ENCODE measurements at regions not wholly inside any gene's neighbourhood (a gene's known extent, or its start where the extent isn't known, plus 50 kb on each side); places are given as distances from the start of the nearest gene placed in this dataset.

DNA sequence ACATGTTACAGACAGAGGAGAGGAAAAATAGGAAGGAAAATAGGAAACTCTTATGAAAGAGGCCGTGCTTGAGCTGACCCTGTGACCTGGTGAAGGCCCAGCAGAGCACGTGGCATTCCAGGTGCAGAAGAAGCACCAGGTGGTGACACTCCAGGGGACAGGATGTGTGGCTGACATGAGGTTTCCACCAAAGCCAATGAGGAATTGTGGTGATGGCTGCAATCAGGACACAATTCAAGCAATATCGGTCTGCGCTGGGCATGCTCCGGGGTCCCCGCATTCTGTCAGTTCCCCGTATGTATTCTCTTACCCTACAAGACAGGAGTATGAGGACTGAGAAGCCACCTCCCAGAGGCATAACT is 504.2 kb downstream of the EIPR1 start:
- no peaks in the 10 kb centered on the region; the same call in none of the 2 replicates for H3K27me3 Mint-ChIP-seq (ENCODE audit: insufficient read depth)
- TF ChIP-seq, protein P1, sequence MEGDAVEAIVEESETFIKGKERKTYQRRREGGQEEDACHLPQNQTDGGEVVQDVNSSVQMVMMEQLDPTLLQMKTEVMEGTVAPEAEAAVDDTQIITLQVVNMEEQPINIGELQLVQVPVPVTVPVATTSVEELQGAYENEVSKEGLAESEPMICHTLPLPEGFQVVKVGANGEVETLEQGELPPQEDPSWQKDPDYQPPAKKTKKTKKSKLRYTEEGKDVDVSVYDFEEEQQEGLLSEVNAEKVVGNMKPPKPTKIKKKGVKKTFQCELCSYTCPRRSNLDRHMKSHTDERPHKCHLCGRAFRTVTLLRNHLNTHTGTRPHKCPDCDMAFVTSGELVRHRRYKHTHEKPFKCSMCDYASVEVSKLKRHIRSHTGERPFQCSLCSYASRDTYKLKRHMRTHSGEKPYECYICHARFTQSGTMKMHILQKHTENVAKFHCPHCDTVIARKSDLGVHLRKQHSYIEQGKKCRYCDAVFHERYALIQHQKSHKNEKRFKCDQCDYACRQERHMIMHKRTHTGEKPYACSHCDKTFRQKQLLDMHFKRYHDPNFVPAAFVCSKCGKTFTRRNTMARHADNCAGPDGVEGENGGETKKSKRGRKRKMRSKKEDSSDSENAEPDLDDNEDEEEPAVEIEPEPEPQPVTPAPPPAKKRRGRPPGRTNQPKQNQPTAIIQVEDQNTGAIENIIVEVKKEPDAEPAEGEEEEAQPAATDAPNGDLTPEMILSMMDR (IDR thresholded peaks at IDR 0.05), result no peak
- peaks cover 54% of the 10 kb centered on the region for H3K9me3 Mint-ChIP-seq
- DNase-seq, result no peak
- H3K36me3 Mint-ChIP-seq (ENCODE audit: low read depth), result peaks cover 6% of the 10 kb centered on the region; the same call in 1 of the 2 replicates
- H3K4me1 Mint-ChIP-seq (ENCODE audit: low read depth), result no peaks in the 10 kb centered on the region
- H3K27ac Mint-ChIP-seq, result no peak overlapping the region
- H3K4me3 Mint-ChIP-seq, result no peak overlapping the region

- Mint-ChIP-seq H3K4me3 (no peak overlapping the region), H3K36me3 (ENCODE audit: low read depth) (peaks cover 6% of the 10 kb centered on the region; the same call in 1 of the 2 replicates), H3K27ac (no peak overlapping the region), H3K9me3 (peaks cover 49% of the 10 kb centered on the region), H3K27me3 (ENCODE audit: insufficient read depth) (no peaks in the 10 kb centered on the region; the same call in none of the 2 replicates), H3K4me1 (ENCODE audit: low read depth) (no peaks in the 10 kb centered on the region)
- no peak for DNase-seq
- TF ChIP-seq, protein P1 (IDR thresholded peaks at IDR 0.05), result no peak
These were observed 504.7 kb downstream of the EIPR1 start for GRCh38 chr2:2872713-2873449.

DNA sequence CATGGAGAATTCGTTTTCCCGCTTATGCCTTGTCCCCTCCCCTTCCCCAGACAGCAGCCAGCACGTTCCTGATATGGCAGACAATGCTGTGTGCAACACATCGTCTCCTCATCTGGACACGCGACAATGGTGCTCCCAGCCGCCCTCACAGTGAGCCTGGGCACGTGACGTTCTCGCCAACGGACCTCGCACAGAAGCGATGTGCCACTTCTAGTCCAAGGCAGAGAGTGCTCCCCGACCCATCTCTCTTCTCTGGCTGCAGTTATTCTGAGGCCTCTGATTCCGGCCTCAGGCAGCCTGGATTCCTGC is 505.4 kb downstream of the EIPR1 start:
- H3K27me3 Mint-ChIP-seq (ENCODE audit: insufficient read depth), result no peaks in the 10 kb centered on the region; the same call in none of the 2 replicates
- TF ChIP-seq, protein P1 (IDR thresholded peaks at IDR 0.05), result no peak

DNA sequence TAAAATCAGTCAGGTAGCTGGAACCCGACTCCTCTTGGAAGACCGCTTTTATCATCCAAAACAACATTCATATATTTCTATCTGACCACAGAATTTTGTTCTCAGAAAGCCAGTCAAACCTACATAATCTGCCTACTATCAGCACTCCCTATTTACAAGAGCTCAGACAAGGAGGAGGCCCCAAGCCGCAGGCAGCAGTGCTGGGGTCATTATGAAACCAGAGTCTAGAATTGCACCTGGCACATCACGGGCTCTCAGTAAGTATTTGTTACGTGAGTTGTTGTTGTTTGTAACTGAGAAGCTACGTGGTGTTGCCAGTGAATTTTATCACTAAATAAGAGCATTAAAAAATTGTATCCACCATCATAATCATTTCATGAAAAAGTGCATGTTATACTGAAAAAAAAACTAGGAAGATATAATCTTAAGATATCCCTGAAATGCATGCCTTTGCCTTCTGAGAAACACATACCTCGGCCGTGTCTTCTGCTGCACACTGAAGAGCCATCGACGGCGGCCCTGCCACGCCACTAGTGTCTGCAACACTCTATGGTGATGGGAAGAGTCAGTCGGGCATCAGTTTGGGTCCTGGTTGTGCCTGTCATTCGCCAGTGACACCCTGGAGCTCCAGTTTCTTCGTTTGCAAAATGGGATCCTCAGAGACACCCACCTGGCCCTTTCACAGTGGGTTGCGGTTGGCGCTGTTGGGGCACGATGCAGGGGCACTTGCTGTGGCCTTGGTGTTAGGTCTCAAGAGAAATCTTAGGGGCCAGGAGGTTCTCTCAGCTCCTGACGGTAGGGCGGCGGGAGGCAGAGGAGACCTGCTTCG is 505.9 kb downstream of the EIPR1 start:
- Mint-ChIP-seq H3K9me3 (peaks cover 42% of the 10 kb centered on the region), H3K4me1 (ENCODE audit: low read depth) (no peaks in the 10 kb centered on the region), H3K4me3 (no peak overlapping the region), H3K36me3 (ENCODE audit: low read depth) (peaks cover 6% of the 10 kb centered on the region; the same call in 1 of the 2 replicates), H3K27ac (no peak overlapping the region), H3K27me3 (ENCODE audit: insufficient read depth) (no peaks in the 10 kb centered on the region; the same call in none of the 2 replicates)
- DNase-seq, result no peak
- TF ChIP-seq, protein P1 (IDR thresholded peaks at IDR 0.05), result no peak

More for the DNA sequence above, 505.4 kb downstream of the EIPR1 start:
- Mint-ChIP-seq H3K4me1 (ENCODE audit: low read depth) (no peaks in the 10 kb centered on the region), H3K27ac (no peak overlapping the region), H3K9me3 (peaks cover 42% of the 10 kb centered on the region), H3K4me3 (no peak overlapping the region), H3K36me3 (ENCODE audit: low read depth) (peaks cover 6% of the 10 kb centered on the region; the same call in 1 of the 2 replicates)
- DNase-seq, result no peak

DNA sequence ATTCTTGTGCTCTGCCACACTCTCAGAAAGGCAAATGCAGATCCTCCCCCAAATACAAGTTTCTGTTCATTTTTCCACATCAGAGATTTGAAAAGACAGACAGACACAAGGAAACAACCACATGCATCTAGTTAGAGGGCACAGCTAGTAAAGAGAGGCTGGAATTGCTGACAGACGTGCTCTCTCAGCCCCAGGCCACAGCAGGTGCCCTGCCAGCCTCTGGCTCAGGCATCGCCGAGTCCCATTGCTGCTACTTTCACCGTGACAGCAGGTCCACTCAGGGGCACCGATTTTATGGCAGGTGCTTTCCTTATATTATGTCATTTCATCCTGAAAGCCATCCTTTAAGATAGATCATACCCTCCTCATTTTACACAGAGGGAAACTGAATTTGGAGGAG is 507.5 kb downstream of the EIPR1 start:
- TF ChIP-seq, protein P1 (IDR thresholded peaks at IDR 0.05), result no peak
- Mint-ChIP-seq H3K36me3 (ENCODE audit: low read depth) (peaks cover 6% of the 10 kb centered on the region; the same call in 1 of the 2 replicates), H3K27me3 (ENCODE audit: insufficient read depth) (no peaks in the 10 kb centered on the region; the same call in none of the 2 replicates), H3K27ac (no peak overlapping the region), H3K4me3 (no peak overlapping the region), H3K9me3 (peaks cover 42% of the 10 kb centered on the region), H3K4me1 (ENCODE audit: low read depth) (no peaks in the 10 kb centered on the region)
- DNase-seq, result no peak

Data from HFFc6 (cell line).